ENCODE measurements at regions not wholly inside any gene's neighbourhood (a gene's known extent, or its start where the extent isn't known, plus 50 kb on each side); places are given as distances from the start of the nearest gene placed in this dataset.

- TF ChIP-seq GMEB1 (CRISPR knock-in tag; IDR thresholded peaks at IDR 0.05) = no peak
- TF ChIP-seq ARNT (IDR thresholded peaks at IDR 0.05) = no peak
- no peak for TF ChIP-seq STAG1 (CRISPR knock-in tag; IDR thresholded peaks at IDR 0.05; ENCODE audit: borderline replicate concordance)
- TF ChIP-seq ZSCAN29 (IDR thresholded peaks at IDR 0.05) = no peak
- no peak for TF ChIP-seq ZHX1 (conservative IDR thresholded peaks at IDR 0.05; ENCODE audit: low read length)
- TF ChIP-seq SAP30 (IDR thresholded peaks at IDR 0.05; ENCODE audit: borderline replicate concordance, insufficient read depth, low read depth, low read length, poor library complexity, severe bottlenecking) = no peak
Observed at GRCh38 chr6:133705066-133705465, 183.8 kb upstream of the TCF21 start (continued).

GRCh38 chr6:133705731-133706130 is 183.2 kb upstream of the TCF21 start:
- 19% methylated on average over 2 of the region's 2 CpGs for WGBS (ENCODE audit: insufficient coverage, low coverage, missing lambda C conversion rate)
- FAIRE-seq (no peak), DNase-seq (ENCODE audit: extremely low read depth in 1 of 4, low spot score in 3 of 4) (no peak), ATAC-seq (no peak)
- in situ Hi-C loops (cut with MboI) = no loop called here
- no peaks in the 10 kb centered on the region for H3K9me1 ChIP-seq (ENCODE audit: control insufficient read depth, insufficient read depth, low read length)
- no peaks in the 10 kb centered on the region; a peak in 2 of 5 replicates for H3K27me3 ChIP-seq (ENCODE audit: control insufficient read depth in 2 of 2, insufficient read depth in 2 of 2, low read length in 2 of 2)
- no TSS peak for BruUV-seq (replicated peaks)
- ChIA-PET POLR2A (interaction anchor here (0.6 to 1.5 kb wide), 2 partner anchors 9 to 1079 kb away, joined by 4 to 5 read pairs; no protein-coding TSS in a partner anchor), CTCF (ENCODE audit: low intra/inter-chr PET ratio) (no interaction called here)
- intact Hi-C loops (cut with micrococcal nuclease) = loop anchor here (10.0 kb wide), 2 partner anchors 141 to 389 kb away; no protein-coding TSS in a partner anchor
- H3K9me3 ChIP-seq (replicated peaks; ENCODE audit: control insufficient read depth, insufficient read depth, low read depth, low read length) = peaks cover 5% of the 10 kb centered on the region; the same call in 1 of the 2 replicates
- no peaks in the 10 kb centered on the region for H4K20me1 ChIP-seq (replicated peaks; ENCODE audit: control insufficient read depth, insufficient read depth, low read length)
- H3K4me1 ChIP-seq (replicated peaks in 1 of 2; ENCODE audit: control insufficient read depth in 2 of 2, insufficient read depth in 2 of 2, low read length in 2 of 2) = peaks cover 4 to 22% of the 10 kb centered on the region in 2 experiments; a peak in 4 of 5 replicates
- H3K4me3 ChIP-seq = no peak overlapping the region
- no peak overlapping the region for H3K4me2 ChIP-seq (ENCODE audit: insufficient read depth, low read length)
- no peaks in the 10 kb centered on the region for H3K36me3 ChIP-seq (ENCODE audit: control insufficient read depth, insufficient read depth, low read length)
- H3K79me2 ChIP-seq (ENCODE audit: control insufficient read depth, insufficient read depth, low read length) = no peaks in the 10 kb centered on the region
- H2AFZ ChIP-seq (ENCODE audit: low read depth, low read length) = no peak overlapping the region
- no peak overlapping the region for H3K9ac ChIP-seq (ENCODE audit: insufficient read depth in 1 of 2, low read depth in 2 of 2, low read length in 2 of 2)
- H3K27ac ChIP-seq (ENCODE audit: extremely low read depth, low read depth, low read length) = no peak overlapping the region
- TF ChIP-seq ZNF133 (CRISPR knock-in tag; IDR thresholded peaks at IDR 0.05) (no peak), ZNF140 (CRISPR knock-in tag; IDR thresholded peaks at IDR 0.05) (no peak), EP400 (IDR thresholded peaks at IDR 0.05) (no peak), GATA2 (CRISPR knock-in tag; IDR thresholded peaks at IDR 0.05) (no peak), LCOR (CRISPR knock-in tag; IDR thresholded peaks at IDR 0.05) (no peak), ZNF76 (CRISPR knock-in tag; IDR thresholded peaks at IDR 0.05; ENCODE audit: borderline replicate concordance) (no peak), L3MBTL2 (IDR thresholded peaks at IDR 0.05) (no peak), ZBTB43 (CRISPR knock-in tag; IDR thresholded peaks at IDR 0.05) (no peak), SMARCB1 (IDR thresholded peaks at IDR 0.05; ENCODE audit: insufficient read length, low read depth) (no peak)

Data from K562 (cell line).